C4-2B (cell line): ENCODE measurements at regions not wholly inside any gene's neighbourhood (a gene's known extent, or its start where the extent isn't known, plus 50 kb on each side); places are given as distances from the start of the nearest gene placed in this dataset.

ENCODE experiments used
- ZFX ChIP-seq: fragments of 450-650 bp; IDR thresholded peaks from 2 replicates; pipeline ENCODE4 v1.6.1; 2017
- TF ChIP-seq, protein P1 (sequence below): fragments of 450-650 bp; conservative IDR thresholded peaks from 2 replicates; pipeline ENCODE4 v1.5.1; 2017; ENCODE audit warnings: mild to moderate bottlenecking

DNA sequence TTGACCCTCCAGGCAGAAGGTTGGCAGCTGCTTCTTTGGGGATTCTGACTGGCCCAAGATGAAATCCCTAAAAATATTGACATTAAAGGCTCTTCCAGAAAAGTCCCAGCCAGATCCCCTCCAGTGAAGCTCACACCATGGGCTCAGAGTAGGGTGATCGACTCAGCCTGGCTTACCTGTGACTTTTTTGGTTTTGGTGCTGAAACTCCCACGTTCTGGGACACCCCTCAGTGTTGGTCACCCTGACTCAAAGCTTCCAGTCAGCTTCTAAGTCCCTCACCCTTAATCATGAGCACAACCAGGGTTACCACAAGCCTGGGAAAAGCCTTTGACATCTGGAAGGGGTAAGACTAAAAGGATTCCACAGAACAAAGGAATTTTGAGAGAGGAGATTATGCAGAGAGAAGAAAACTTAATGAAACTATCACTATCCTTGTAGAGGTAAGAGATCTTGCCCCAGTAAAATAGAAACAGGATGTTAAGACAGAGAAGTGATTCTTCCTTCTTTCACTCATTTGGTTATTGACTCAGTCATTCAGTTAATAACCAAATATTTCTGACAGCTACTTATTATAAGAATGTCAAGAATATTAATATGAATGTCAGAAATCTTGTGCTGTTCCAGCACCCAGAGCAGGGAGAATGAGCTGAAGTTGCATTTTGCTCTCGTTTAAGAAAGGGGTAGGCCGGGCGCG lies 66.8 kb upstream of the SEC11C start:
- TF ChIP-seq, protein P1, sequence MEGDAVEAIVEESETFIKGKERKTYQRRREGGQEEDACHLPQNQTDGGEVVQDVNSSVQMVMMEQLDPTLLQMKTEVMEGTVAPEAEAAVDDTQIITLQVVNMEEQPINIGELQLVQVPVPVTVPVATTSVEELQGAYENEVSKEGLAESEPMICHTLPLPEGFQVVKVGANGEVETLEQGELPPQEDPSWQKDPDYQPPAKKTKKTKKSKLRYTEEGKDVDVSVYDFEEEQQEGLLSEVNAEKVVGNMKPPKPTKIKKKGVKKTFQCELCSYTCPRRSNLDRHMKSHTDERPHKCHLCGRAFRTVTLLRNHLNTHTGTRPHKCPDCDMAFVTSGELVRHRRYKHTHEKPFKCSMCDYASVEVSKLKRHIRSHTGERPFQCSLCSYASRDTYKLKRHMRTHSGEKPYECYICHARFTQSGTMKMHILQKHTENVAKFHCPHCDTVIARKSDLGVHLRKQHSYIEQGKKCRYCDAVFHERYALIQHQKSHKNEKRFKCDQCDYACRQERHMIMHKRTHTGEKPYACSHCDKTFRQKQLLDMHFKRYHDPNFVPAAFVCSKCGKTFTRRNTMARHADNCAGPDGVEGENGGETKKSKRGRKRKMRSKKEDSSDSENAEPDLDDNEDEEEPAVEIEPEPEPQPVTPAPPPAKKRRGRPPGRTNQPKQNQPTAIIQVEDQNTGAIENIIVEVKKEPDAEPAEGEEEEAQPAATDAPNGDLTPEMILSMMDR = no peak
- TF ChIP-seq ZFX = no peak
